ENCODE measurements at regions not wholly inside any gene's neighbourhood (a gene's known extent, or its start where the extent isn't known, plus 50 kb on each side); places are given as distances from the start of the nearest gene placed in this dataset.

DNA sequence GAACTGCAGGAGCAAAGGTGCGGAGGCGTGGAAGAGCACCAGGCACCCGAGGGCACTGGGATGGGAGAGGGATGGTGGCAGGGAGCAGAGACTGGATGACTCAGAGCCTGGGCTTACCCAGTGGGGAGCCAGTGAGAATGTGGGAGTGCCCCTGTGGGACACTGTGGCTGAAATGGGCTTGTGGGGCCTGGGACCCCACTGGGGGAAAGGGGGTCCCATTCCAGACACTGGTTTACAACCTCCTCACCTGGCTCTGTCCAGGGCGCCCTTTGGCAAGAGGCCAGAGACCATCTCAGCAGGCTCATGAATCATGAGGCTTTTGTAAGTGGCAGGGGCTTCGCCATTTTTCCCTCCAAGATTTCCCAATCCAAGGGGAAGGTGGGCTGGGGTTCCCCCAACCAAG is 124.0 kb upstream of the MAFB start:
- no peak for TF ChIP-seq EP300 (IDR thresholded peaks at IDR 0.05)
- TF ChIP-seq, protein P1, sequence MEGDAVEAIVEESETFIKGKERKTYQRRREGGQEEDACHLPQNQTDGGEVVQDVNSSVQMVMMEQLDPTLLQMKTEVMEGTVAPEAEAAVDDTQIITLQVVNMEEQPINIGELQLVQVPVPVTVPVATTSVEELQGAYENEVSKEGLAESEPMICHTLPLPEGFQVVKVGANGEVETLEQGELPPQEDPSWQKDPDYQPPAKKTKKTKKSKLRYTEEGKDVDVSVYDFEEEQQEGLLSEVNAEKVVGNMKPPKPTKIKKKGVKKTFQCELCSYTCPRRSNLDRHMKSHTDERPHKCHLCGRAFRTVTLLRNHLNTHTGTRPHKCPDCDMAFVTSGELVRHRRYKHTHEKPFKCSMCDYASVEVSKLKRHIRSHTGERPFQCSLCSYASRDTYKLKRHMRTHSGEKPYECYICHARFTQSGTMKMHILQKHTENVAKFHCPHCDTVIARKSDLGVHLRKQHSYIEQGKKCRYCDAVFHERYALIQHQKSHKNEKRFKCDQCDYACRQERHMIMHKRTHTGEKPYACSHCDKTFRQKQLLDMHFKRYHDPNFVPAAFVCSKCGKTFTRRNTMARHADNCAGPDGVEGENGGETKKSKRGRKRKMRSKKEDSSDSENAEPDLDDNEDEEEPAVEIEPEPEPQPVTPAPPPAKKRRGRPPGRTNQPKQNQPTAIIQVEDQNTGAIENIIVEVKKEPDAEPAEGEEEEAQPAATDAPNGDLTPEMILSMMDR (IDR thresholded peaks at IDR 0.05), result no peak
